HG03520 (cell line): ENCODE measurements at regions not wholly inside any gene's neighbourhood (a gene's known extent, or its start where the extent isn't known, plus 50 kb on each side); places are given as distances from the start of the nearest gene placed in this dataset.

ENCODE experiments used
- ATAC-seq: cut with Tn5 transposase; IDR thresholded peaks from one replicate; pipeline ENCODE4 v1.9.1; 2021; ENCODE audit warnings: mild to moderate bottlenecking, moderate library complexity; ENCODE audit not compliant: unreplicated experiment

GRCh38 chr3:46091741-46092701 lies 64.7 kb upstream of the XCR1 start:
- ATAC-seq, result no peak

- no peak for ATAC-seq
Observed at GRCh38 chr3:46091046-46091445, 63.8 kb upstream of the XCR1 start.

- no peak for ATAC-seq
Observed at GRCh38 chr3:46090161-46090591, 62.9 kb upstream of the XCR1 start.

GRCh38 chr3:46089237-46090011 lies 62.1 kb upstream of the XCR1 start:
- no peak for ATAC-seq

- ATAC-seq, result no peak
Observed at GRCh38 chr3:46087871-46088270, 60.6 kb upstream of the XCR1 start.

GRCh38 chr3:46086986-46087385 lies 59.7 kb upstream of the XCR1 start:
- ATAC-seq, result no peak

- no peak for ATAC-seq
Observed at GRCh38 chr3:46086083-46086437, 58.8 kb upstream of the XCR1 start.

GRCh38 chr3:46085421-46086082 lies 58.3 kb upstream of the XCR1 start:
- ATAC-seq, result no peak

GRCh38 chr3:46083956-46084355 lies 56.7 kb upstream of the XCR1 start:
- ATAC-seq, result no peak

GRCh38 chr3:46082849-46083248 lies 55.6 kb upstream of the XCR1 start:
- no peak for ATAC-seq

- no peak for ATAC-seq
Observed at GRCh38 chr3:46082021-46082420, 54.7 kb upstream of the XCR1 start.

- no peak for ATAC-seq
Observed at GRCh38 chr3:46080969-46081345, 53.7 kb upstream of the XCR1 start.

- ATAC-seq, result no peak
Observed at GRCh38 chr3:46080124-46080968, 53.1 kb upstream of the XCR1 start.

GRCh38 chr3:46078712-46079400 lies 51.6 kb upstream of the XCR1 start:
- no peak for ATAC-seq
